B cell (primary cell): ENCODE measurements at regions not wholly inside any gene's neighbourhood (a gene's known extent, or its start where the extent isn't known, plus 50 kb on each side); places are given as distances from the start of the nearest gene placed in this dataset.

Experiments used
- EZH2 ChIP-seq: IDR thresholded peaks from 2 replicates; pipeline ENCODE4 v1.6.1; 2012; ENCODE audit warnings: borderline replicate concordance, low read depth, mild to moderate bottlenecking, moderate library complexity, low read length; ENCODE audit not compliant: insufficient read depth, poor library complexity, severe bottlenecking
- TF ChIP-seq, protein P1 (sequence below): fragments of 200-600 bp; IDR thresholded peaks from one replicate; pipeline ENCODE4 v1.8.0; 2022; ENCODE audit warnings: antibody characterized with exemption, mild to moderate bottlenecking

DNA sequence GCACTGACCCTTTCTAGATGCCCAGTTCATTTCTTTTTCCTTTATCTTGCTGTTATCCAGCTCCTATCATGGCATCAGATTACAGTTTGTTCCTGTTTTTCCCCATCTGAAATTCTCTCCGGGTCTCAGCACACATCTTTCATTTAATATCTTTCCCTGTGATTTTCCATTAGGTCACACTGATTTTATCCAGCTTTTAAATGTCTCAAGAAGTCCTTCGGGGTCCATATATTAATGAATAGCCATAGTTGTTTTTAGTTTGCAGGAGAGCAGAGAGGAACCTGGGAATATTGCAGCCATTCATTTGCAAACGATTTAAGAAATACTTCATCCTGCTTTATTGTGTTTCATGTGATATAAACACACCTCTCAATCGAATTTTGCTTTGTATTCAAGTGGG lies 374.2 kb downstream of the TDRD15 start:
- TF ChIP-seq, protein P1, sequence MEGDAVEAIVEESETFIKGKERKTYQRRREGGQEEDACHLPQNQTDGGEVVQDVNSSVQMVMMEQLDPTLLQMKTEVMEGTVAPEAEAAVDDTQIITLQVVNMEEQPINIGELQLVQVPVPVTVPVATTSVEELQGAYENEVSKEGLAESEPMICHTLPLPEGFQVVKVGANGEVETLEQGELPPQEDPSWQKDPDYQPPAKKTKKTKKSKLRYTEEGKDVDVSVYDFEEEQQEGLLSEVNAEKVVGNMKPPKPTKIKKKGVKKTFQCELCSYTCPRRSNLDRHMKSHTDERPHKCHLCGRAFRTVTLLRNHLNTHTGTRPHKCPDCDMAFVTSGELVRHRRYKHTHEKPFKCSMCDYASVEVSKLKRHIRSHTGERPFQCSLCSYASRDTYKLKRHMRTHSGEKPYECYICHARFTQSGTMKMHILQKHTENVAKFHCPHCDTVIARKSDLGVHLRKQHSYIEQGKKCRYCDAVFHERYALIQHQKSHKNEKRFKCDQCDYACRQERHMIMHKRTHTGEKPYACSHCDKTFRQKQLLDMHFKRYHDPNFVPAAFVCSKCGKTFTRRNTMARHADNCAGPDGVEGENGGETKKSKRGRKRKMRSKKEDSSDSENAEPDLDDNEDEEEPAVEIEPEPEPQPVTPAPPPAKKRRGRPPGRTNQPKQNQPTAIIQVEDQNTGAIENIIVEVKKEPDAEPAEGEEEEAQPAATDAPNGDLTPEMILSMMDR = no peak
- TF ChIP-seq EZH2 = no peak
